Loucy (cell line): ENCODE measurements at regions not wholly inside any gene's neighbourhood (a gene's known extent, or its start where the extent isn't known, plus 50 kb on each side); places are given as distances from the start of the nearest gene placed in this dataset.

Experiments
- EZH2phosphoT487 ChIP-seq: fragments of 200-600 bp; IDR thresholded peaks from 2 replicates; pipeline ENCODE4 v1.6.1; 2018; ENCODE audit warnings: antibody characterized with exemption, mild to moderate bottlenecking, moderate library complexity, borderline replicate concordance
- TF ChIP-seq, protein P1 (sequence below): fragments of 200-600 bp; sonication (generic); conservative IDR thresholded peaks from 2 replicates; pipeline ENCODE4 v1.5.1; 2014; ENCODE audit warnings: mild to moderate bottlenecking, antibody characterized with exemption, low read length

- no peak for TF ChIP-seq EZH2phosphoT487
- TF ChIP-seq, protein P1, sequence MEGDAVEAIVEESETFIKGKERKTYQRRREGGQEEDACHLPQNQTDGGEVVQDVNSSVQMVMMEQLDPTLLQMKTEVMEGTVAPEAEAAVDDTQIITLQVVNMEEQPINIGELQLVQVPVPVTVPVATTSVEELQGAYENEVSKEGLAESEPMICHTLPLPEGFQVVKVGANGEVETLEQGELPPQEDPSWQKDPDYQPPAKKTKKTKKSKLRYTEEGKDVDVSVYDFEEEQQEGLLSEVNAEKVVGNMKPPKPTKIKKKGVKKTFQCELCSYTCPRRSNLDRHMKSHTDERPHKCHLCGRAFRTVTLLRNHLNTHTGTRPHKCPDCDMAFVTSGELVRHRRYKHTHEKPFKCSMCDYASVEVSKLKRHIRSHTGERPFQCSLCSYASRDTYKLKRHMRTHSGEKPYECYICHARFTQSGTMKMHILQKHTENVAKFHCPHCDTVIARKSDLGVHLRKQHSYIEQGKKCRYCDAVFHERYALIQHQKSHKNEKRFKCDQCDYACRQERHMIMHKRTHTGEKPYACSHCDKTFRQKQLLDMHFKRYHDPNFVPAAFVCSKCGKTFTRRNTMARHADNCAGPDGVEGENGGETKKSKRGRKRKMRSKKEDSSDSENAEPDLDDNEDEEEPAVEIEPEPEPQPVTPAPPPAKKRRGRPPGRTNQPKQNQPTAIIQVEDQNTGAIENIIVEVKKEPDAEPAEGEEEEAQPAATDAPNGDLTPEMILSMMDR: no peak
Observed at GRCh38 chr18:67376372-67376771, 140.1 kb downstream of the DSEL start.
